DOHH2 (cell line): ENCODE measurements at regions not wholly inside any gene's neighbourhood (a gene's known extent, or its start where the extent isn't known, plus 50 kb on each side); places are given as distances from the start of the nearest gene placed in this dataset.

Experiments used
- CTCF ChIP-seq: fragments of 200-600 bp; sonication (generic); IDR thresholded peaks from one replicate; pipeline ENCODE4 v1.5.1; 2014; ENCODE audit warnings: antibody characterized with exemption, mild to moderate bottlenecking, low read depth, low read length; ENCODE audit not compliant: poor library complexity, severe bottlenecking
- EZH2phosphoT487 ChIP-seq: fragments of 200-600 bp; sonication (generic); IDR thresholded peaks from 2 replicates; pipeline ENCODE4 v1.6.1; 2017; ENCODE audit warnings: borderline replicate concordance, mild to moderate bottlenecking, antibody characterized with exemption, low read length, moderate library complexity, mixed read lengths

GRCh38 chr12:91383099-91383498 is 200.5 kb upstream of the DCN start:
- TF ChIP-seq CTCF (no peak), EZH2phosphoT487 (no peak)
